Fibroblast of the aortic adventitia (primary cell): ENCODE measurements at regions not wholly inside any gene's neighbourhood (a gene's known extent, or its start where the extent isn't known, plus 50 kb on each side); places are given as distances from the start of the nearest gene placed in this dataset.
A peak's percentile ranks its signal among the peaks of the same experiment; 100 is the strongest.

ENCODE experiments used
- DNase-seq: peaks from one replicate; pipeline ENCODE4 v3.0.0-alpha.2; 2010; ENCODE audit warnings: low read depth
- H3K4me3 ChIP-seq: 2 replicates; pipeline ENCODE4 v1.5.1; 2011; ENCODE audit warnings: low read depth, mild to moderate bottlenecking, control low read depth, low read length, moderate library complexity
- CTCF ChIP-seq: IDR thresholded peaks from 2 replicates; pipeline ENCODE4 v1.5.1; 2011; ENCODE audit warnings: mild to moderate bottlenecking, low read length, control low read depth, inconsistent platforms; ENCODE audit not compliant: insufficient read depth

GRCh38 chr2:226074391-226074790 is 674.9 kb downstream of the NYAP2 start:
- no peak for TF ChIP-seq CTCF
- DNase-seq, result peak; percentile 54
- H3K4me3 ChIP-seq, result no peak overlapping the region

GRCh38 chr2:226073496-226074160 is 674.1 kb downstream of the NYAP2 start:
- TF ChIP-seq CTCF, result no peak
- H3K4me3 ChIP-seq, result no peak overlapping the region
- DNase-seq, result peak; percentile 39

GRCh38 chr2:226066873-226067272 is 667.4 kb downstream of the NYAP2 start:
- TF ChIP-seq CTCF, result no peak
- DNase-seq, result no peak
- no peak overlapping the region for H3K4me3 ChIP-seq

GRCh38 chr2:226066391-226066790 is 666.9 kb downstream of the NYAP2 start:
- no peak overlapping the region for H3K4me3 ChIP-seq
- no peak for TF ChIP-seq CTCF
- DNase-seq, result no peak

GRCh38 chr2:226064932-226065570 is 665.5 kb downstream of the NYAP2 start:
- DNase-seq, result no peak
- TF ChIP-seq CTCF, result no peak
- H3K4me3 ChIP-seq, result no peak overlapping the region

GRCh38 chr2:226063704-226064440 is 664.4 kb downstream of the NYAP2 start:
- no peak for TF ChIP-seq CTCF
- peak; percentile 65 for DNase-seq
- no peak overlapping the region for H3K4me3 ChIP-seq
